Right lung (tissue), 2 donors: ENCODE measurements at regions not wholly inside any gene's neighbourhood (a gene's known extent, or its start where the extent isn't known, plus 50 kb on each side); places are given as distances from the start of the nearest gene placed in this dataset.
"Not testable (repeated sequence)": the region's sequence is repeated elsewhere in the genome, so short reads cannot be mapped to it uniquely, and the experiment has no call there.

ENCODE experiments used
- DNase-seq, 2 donors: peaks; one replicate each; pipeline ENCODE4 v3.0.0-alpha.2; 2013

DNA sequence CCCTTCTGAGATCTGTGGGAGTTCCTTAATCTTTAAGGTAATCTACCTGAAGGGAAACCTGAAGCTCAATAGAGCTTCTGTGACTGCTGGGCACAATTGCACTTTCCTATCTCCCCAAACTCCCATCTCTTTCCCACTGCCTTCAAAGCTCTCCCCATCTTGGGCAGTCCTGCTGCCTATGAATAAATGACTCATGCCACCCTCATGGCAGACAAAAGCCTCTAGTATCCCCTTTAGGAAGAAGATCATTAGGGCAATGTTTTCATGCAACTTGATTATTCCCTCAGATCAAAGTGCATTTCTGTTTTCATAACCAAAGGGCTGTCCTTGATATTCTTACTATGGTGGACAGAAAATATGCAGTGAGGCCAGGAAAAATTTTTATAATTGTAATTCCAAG lies 704.9 kb upstream of the LRRN3 start:
- DNase-seq = no peak

DNA sequence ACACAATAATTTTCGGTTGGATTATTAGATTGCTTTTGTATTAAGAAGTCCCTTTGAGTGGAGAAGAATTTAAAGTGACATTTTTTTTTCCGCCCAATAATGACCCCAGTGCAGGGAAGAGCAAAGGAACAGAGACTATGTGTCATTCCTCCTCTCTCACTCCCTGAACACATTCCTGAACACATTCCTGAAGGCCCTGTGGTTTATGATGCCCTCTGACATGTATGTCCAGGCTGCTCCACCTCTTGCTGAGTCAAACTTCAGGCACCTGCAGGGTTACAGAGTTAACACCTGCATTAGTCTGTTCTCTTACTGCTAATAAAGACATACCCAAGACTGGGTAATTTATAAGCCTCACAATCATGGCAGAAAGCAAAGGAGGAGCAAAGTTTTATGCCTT lies 704.0 kb upstream of the LRRN3 start:
- no peak for DNase-seq

DNA sequence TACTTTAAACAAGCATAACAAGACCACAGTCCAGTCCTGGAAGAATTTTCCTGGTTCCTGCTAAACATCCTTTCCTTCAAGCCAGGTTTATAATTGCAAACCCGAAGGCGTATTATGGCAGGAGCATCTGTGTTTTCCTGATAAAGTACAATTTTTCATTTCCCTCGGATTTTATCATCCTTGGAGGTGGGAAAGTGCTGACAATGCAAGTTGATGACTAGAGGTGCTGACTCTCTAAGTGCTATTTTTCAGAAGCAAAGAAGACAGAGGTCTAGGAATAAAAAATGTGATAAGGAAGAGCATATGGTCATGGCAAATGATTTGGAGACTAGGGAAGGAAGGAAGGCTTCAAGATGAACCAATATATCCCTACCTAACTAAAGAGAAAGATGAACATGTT lies 703.2 kb upstream of the LRRN3 start:
- DNase-seq = no peak

DNA sequence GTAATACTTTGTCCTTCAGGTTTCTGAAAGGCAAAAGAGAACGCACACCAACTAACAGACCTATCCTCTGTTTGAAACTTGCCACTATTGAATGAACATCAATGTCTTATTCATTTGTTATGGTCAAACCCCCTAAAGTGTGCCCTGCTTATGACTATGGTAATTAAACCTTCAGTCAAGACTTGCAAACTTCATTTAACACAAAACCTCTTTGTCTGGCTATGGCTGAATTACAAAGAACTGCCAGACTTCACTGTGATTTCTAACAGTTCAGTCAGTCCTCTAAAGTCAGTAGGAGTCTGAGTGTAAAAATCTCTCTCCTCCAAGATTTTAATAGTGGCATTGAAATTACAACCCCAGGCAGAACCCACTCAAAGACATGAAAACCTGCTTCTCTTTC lies 702.5 kb upstream of the LRRN3 start:
- DNase-seq = no peak

DNA sequence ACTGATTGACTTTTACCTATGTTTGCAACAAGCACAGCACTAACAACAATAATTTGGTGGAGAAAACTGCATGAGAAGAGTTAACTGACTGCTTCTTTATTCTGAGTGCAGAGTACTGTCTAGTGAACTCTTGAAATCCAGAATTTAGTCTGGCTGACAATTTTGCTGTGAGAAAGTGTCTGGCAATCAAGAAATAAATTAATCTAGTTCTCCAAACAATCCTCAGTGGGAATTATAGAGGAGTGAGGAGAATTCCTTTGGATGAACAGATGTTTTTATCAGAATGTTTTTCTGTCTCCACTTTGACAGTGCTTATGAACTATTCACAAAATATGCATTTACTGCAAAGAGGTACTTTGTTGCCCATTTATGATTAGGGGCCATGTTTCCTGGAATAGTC lies 694.9 kb upstream of the LRRN3 start:
- no peak for DNase-seq

DNA sequence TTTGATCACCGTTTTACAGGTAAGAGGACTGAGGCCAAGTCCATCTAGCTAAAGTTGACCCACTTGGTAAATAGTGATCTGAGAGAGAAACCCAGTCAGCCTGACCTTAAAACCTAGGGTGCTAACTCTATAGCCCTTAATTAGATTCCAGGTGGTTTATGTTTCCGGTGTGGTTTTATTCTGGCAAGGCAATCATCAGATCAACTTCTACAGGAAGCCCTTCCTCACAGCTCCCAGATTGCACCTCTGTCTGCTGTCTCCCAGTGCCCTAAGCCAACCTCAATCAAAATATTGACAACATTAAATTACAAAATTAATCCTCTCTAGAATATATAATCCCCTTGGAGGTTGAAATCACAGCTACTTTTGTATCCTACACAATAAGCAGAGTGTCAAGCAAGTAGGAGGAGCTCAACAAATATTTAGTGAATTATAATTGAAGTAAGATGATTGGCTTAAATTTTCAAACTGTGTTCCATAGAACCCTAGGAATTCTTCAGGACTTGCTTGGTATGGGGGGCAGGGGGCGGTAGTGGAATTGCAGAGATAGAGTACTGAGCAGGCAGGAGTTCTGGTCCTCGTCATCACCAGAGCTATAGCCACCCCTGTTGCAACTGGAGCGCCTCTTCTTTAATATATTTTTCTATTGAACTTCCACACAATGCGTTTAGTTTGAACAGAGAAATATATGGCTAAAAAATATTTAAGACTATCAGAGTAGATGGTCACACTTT lies 692.8 kb upstream of the LRRN3 start:
- DNase-seq = no peak

DNA sequence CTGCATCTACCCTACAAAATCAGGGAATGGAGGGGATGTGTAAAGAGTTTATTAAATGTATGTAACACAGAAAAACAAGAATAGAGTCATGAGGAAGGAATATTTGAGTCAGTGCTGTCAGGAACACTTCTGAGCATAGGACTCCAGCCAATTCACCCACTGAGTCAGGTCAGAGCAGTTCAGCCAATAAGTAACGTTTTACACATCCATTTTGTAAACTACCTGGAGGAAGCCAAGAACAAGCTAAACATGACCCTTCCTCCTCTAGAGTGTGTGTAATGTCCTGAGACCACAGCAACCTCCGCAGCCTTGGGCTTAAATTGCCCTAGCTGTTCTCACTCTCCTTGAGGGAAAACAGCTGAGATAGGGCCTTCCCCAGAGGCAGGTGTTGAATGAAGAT lies 691.5 kb upstream of the LRRN3 start:
- no peak for DNase-seq

DNA sequence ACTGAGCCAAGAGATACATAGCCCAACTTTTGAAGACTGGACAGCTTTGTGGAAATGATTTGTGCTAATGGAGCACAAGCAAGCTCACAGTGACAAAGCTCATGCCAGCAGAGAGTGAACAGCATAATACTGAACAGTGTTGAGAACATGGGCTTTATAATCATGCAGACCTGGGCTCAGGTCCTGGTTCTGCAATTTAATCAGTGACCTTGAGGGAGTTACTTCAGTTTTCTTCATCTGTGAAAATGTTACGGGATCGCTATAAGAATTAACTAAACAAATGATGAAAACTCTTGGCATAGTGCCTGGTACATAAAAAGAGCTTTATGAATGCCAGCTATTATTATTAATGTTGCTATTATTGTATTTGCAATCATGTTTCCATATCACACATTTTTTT lies 690.5 kb upstream of the LRRN3 start:
- peak; percentile 1 for DNase-seq

DNA sequence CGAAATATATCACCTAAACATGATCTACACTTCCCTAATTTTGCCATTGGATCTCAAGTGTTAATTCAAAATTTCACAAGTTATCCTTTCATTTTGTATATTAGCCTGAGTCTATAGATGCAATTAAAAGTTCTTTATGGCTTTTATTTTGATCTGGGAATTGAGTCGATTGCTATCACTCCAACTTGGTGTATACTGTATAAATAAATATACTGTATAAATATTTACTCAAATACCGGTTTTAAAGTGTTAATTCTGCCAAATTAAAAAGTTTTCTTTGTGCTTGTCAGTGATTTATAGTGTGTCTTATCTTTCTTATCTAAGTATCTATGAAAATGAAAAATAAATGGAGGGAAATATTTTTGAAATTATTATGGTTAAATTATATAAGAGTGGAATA lies 683.7 kb upstream of the LRRN3 start:
- no peak for DNase-seq

DNA sequence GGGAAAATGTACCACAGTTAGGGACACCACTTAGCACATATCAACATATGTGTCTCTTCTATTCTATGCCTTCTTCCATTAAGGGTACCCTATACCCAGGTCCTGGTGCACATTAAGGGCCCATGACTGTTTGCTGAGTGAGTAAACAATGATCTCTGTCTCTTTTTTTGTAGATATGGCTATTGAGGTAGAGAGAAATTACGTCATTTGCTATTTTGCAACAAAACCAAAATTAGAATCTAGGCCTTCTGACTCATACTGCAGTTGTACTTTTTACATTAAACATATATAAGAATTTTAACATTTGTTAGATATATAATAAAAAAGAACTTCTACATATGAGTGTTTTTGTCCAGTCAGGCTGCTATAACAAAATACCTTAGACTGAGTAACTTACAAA lies 683.2 kb upstream of the LRRN3 start:
- no peak for DNase-seq

DNA sequence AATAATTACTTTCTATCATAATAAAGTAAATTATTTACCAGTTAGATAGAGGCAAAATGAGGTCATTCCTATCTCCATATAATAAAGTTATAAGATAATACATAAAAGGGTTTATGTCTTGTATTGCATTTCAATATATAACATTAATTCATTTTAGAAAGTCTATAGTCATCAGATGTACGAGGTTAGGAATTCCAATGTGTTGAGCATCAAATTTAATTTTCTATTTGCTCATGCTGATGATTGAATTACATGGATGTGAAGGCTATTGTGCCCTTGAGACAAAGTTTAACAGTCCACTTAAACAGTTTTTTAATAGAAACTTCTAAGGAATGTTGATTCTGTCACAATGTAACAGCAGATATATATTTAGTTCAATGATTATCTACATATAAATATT lies 678.3 kb upstream of the LRRN3 start:
- DNase-seq = no peak

DNA sequence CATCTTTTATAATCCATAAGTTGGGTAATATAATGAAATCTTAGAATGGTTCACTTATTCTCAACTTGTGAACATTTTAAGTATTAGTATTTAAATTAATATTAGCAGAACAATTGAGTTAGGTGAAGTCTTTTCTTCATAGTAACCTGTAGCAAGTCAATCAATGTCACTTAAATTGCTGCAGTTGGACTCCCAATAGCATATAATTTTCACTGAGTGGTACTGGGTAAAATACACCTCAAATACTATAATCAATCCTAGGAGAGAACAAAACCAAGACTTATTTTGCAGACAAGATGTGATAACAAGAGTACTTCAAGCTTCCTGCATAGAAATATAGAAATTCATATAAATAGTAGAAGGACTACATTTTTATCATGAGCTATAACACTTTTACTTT lies 677.9 kb upstream of the LRRN3 start:
- no peak for DNase-seq

DNA sequence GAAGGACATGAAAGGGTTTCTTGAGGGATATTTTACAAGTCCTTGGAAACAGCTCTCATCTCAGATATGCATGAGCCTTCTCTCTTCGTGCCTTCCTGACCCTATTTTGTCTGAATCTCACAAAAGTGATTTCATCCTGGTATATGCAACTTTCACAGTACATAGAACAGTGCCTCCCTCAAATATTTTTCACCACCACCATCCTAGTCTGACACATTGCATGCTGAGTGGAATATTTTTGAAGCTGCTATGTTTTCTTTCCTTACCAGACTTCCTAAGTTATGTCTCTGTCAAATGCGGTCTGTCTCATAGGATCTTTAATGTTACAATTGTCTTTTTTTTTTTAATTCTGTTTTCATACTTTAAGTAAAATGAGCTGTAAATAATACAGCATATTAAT lies 673.3 kb upstream of the LRRN3 start:
- DNase-seq = no peak

DNA sequence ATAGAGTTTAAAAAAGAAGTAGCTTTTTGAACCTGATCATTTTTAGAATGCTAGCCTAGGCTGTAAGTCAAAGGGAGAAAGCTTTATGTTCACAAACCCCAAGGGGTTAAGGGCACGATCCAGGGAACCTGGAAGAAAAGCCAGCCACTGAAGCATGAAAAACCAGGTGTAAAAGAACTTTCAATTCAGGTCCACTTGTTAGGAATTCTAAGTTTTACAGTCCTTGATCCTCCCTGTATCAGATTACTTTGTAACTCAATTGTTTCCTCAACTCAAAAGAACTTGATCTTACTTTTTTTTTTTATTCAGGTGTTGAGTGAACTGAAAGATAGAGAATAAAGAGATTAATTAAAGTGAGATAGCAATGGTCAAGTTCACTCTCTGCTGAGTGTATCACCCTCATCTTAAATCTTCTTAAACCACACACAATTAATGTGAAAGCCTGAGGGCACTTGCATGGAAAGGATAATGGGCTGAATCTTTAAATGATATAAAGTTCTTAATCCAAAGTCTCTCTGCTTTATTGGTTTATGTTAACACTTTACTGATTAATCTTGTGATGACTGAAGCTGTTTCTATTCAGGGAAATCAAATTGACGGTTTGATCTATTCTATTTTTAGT lies 672.2 kb upstream of the LRRN3 start:
- DNase-seq = no peak

DNA sequence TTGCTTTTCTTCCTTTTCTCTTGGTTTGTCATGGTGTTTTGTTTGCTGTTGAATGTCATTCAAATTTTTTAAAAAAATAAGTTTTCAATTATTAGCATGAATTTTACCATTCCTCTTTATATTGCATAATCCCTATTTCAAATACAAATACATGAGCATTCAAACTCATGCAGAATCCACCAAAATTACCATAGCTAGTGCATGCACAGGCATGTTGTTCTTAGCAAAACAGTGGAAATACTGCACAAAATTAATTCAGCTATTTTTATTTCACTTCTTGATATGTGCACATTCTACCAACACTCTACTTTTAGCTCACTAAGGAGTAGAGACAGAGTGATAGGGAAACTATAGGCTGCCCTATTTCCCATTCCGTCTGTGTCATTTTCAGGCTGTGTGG lies 670.1 kb upstream of the LRRN3 start:
- no peak for DNase-seq

DNA sequence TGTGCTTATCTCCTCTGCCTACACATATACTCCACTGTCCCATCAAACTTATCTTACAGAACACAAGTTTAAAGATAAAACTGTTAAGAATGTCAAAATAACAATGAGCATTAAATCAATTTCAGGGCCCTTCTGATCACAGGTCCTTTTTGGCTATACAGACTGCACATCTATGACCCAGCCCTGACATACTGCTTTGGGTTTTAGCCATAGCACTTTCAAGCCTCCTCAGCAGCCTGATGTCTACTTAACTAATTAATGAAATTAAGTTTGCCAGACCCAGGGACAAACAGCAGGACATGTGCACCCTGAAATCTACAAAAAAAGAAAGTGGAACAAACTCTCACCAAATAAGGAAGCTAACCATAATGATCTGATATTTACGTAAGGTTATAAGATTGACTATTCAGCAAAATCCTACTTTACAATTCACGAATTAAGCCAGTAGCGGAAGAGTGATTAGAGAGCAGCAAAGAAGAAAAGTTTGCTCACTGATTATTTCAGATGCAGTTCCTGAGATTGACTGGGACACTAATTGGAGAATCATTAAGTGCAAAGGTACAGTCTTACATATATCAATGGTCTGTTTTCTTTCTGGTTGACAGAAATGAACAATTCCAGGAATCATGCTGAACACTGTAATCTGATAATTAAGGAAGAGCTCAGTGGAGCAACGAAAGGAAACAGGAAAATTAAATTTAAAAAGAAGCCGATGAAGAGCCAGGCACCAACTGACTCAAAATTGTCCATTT lies 669.3 kb upstream of the LRRN3 start:
- no peak for DNase-seq

DNA sequence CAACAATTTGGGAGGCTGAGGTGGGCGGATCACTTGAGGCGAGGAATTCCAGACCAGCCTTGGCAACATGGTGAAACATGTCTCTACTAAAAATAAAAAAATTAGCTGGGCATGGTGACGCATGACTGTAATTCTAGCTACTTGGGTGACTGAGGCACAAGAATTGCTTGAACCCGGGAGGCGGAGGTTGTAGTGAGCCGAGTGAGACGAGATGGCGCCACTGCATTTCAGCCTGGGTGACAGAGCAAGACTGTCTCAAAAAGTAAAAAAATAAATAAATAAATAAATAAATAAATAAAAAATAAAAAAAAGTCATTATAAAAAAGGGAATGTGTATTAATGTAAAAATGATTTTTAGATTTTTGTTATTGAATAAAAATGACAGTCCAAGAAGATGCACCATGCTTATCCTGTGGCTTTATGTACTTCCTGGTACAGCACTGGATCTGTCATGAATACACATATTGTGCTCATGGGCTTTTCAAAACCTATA lies 658.8 kb upstream of the LRRN3 start:
- no peak for DNase-seq

DNA sequence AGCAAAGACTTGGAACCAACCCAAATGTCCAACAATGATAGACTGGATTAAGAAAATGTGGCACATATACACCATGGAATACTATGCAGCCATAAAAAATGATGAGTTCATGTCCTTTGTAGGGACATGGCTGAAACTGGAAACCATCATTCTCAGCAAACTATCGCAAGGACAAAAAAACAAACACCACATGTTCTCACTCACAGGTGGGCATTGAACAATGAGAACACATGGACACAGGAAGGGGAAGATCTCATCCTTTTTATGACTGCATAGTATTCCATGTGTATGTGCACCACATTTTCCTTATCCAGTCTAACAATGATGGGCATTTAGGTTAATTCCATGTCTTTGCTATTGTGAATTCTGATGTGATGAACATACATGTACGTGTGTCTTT lies 652.0 kb upstream of the LRRN3 start:
- not testable (repeated sequence) for DNase-seq

DNA sequence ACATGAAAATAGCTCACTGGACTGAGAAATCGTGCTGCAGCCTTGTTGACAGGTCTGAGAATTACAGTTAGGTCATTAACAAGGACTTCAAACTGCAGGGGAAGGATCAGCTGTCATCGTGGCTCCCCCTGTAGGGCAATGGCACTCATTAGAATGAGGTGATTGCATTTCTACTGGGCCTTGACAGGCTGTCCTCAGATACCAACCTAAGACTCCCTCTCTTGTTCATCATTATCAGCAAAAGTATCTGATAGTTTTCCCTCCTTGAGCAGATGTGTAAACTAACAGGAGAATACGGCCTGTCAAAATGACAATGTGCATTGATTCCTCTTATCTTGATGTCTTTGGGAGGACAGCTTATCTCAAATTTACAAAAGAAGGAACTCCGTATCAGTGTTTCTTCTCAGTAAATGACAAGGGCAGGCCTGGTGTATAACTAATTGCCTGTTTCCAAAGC lies 648.5 kb upstream of the LRRN3 start:
- peak; percentile 5 to 20 for DNase-seq

DNA sequence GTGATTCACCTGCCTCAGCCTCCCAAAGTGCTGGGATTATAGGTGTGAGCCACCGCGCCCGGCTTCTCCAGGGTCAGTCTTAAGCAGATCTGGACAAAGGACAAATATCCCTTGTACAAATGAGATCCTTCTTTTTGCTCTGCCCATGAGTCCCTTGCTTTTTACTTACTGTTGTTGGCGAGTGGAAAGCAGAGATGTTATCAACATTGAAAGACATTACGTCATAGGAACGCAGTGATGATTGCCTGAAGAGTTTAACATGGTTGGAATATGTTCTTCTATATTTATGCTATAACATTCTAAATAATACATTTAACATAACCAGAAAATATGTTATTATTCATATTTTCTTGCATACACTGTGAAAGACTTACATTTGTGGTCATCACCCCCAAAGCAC lies 644.3 kb upstream of the LRRN3 start:
- DNase-seq = no peak

DNA sequence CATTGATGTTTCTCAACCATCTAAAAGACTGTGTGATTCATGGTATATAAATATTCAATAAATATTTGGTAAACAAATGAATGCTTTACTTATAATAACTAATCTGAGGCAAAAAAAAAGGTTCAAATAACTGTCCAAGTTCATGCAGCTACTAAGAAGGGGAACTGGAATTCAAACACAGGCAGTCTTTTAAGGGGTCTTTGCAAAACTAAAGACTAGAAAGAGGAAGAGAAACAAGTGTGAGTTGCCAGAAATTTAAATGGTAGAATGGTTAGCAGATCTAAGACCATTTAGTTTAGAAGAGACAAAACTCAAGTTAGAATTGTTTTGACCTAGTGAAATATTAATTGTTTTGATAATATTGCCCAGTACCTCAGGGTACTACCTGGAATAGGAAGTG lies 642.0 kb upstream of the LRRN3 start:
- DNase-seq = no peak

DNA sequence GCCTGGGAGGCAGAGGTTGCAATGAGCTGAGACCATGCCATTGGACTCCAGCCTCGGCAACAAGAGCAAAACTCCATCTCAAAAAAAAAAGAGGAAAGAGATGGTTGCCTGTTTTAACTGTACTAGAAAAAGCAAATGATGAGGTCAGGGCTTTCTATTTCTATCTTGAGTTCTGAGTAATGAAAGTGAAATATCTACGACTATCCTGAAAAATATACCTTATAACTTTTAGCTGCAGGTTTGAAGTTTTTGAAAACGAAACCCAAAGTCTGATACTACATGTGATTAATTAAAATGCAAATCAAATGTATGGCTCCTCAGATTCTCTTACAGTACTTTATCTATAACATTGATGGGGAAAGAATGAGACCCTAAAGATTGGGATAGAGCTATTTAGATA lies 636.2 kb upstream of the LRRN3 start:
- DNase-seq = no peak

DNA sequence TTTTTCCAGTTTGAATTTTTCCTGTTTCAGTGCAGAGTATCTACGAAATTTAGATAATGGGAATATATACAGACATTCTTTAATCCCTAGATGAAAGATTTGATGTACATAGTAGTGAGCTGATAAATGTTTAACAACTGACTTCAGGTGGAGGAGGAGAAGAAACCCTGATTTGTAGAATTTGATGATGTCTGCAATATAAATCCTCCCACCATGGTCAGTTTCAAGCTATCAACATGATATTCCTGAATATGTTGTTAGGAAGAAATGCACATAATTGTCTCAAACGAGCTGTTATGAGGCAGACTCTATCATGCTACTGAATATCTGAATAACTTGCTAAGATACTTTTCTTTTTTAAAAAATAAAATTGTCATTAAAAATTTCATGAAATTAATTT lies 629.3 kb upstream of the LRRN3 start:
- DNase-seq = no peak
